Testis (tissue), 2 donors: ENCODE measurements at regions not wholly inside any gene's neighbourhood (a gene's known extent, or its start where the extent isn't known, plus 50 kb on each side); places are given as distances from the start of the nearest gene placed in this dataset.

Source experiments
- CTCF ChIP-seq, 3 experiments: fragments of 450-650 bp in 2 of 3; fragments of 200-600 bp in 1 of 3; sonication (generic) in 1 of 3; IDR thresholded peaks; one replicate each; pipeline ENCODE4 v1.5.1; 2016 to 2019; ENCODE audit warnings: antibody characterized with exemption in 3 of 3, mild to moderate bottlenecking in 2 of 3, moderate library complexity in 1 of 3
- POLR2A ChIP-seq: fragments of 450-650 bp; IDR thresholded peaks from one replicate; pipeline ENCODE4 v1.6.1; 2017; ENCODE audit warnings: antibody characterized with exemption, mild to moderate bottlenecking, moderate library complexity

- TF ChIP-seq CTCF (IDR thresholded peaks at IDR 0.05): no peak
- no peak for TF ChIP-seq POLR2A
Observed at GRCh38 chr6:156024339-156024738, 568.7 kb upstream of the NOX3 start.
